Muscle of leg (tissue), 3 donors: ENCODE measurements at regions not wholly inside any gene's neighbourhood (a gene's known extent, or its start where the extent isn't known, plus 50 kb on each side); places are given as distances from the start of the nearest gene placed in this dataset.

ENCODE experiments used
- DNase-seq: peaks from one replicate; pipeline ENCODE4 v3.0.0; 2013
- H3K27ac ChIP-seq: one replicate; pipeline ENCODE4 v1.5.1; 2013; ENCODE audit warnings: mild to moderate bottlenecking, low read length, control low read depth
- H3K27me3 ChIP-seq: one replicate; pipeline ENCODE4 v1.6.1; 2013; ENCODE audit warnings: low read length; ENCODE audit not compliant: control insufficient read depth, insufficient read depth
- H3K36me3 ChIP-seq: one replicate; pipeline ENCODE4 v1.6.1; 2013; ENCODE audit warnings: low read length; ENCODE audit not compliant: control insufficient read depth, insufficient read depth
- H3K4me1 ChIP-seq: one replicate; pipeline ENCODE4 v1.6.1; 2013; ENCODE audit warnings: low read length; ENCODE audit not compliant: control insufficient read depth, insufficient read depth
- H3K4me3 ChIP-seq: one replicate; pipeline ENCODE4 v1.5.1; 2013; ENCODE audit warnings: low read length, control low read depth
- H3K9me3 ChIP-seq: replicated peaks from 2 replicates; pipeline ENCODE4 v1.6.1; 2013; ENCODE audit warnings: low read depth, low read length; ENCODE audit not compliant: control insufficient read depth
- WGBS: methylation state at CpG from one replicate; pipeline ENCODE4 v1.1.5; 2013; ENCODE audit warnings: missing lambda C conversion rate; ENCODE audit not compliant: insufficient coverage; 5-methylcytosine and 5-hydroxymethylcytosine counted together

GRCh38 chrX:26352891-26353430 lies 137.0 kb downstream of the MAGEB5 start:
- no peak overlapping the region for H3K4me3 ChIP-seq
- WGBS, result 36% methylated on average over 1 of the region's 3 CpGs

DNA sequence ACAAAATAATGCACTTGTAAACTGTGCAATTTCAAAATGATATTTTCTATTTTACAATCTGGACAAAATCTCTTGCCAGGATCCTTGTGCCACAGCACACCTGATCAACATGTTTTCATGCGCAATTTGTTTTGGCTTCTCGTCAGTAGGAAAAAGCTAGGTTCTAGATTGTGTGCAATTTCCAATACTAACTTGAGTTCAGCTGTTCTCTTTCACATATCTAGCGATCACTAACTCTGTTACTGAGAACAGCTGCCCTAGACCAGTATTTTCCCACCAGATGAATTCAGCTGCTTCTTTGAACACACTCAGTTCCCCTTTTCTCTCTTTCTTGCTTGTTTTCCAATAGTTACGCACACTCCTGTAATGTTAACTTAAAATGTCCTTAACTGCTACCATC lies 131.2 kb downstream of the MAGEB5 start:
- H3K4me1 ChIP-seq, result no peaks in the 10 kb centered on the region
- no peak for DNase-seq
- no peaks in the 10 kb centered on the region for H3K9me3 ChIP-seq
- no peak overlapping the region for H3K4me3 ChIP-seq
- H3K27ac ChIP-seq, result no peak overlapping the region
- H3K27me3 ChIP-seq, result no peaks in the 10 kb centered on the region
- WGBS, result 67% methylated on average over 1 of the region's 4 CpGs
- H3K36me3 ChIP-seq, result no peaks in the 10 kb centered on the region

More at GRCh38 chrX:26352891-26353430, 137.0 kb downstream of the MAGEB5 start:
- Histone ChIP-seq H3K4me1 (no peaks in the 10 kb centered on the region), H3K27ac (no peak overlapping the region), H3K36me3 (no peaks in the 10 kb centered on the region), H3K9me3 (no peaks in the 10 kb centered on the region), H3K27me3 (no peaks in the 10 kb centered on the region)
- DNase-seq, result no peak

GRCh38 chrX:26334232-26334631 lies 118.3 kb downstream of the MAGEB5 start:
- Histone ChIP-seq H3K9me3 (peaks cover 6% of the 10 kb centered on the region), H3K36me3 (no peaks in the 10 kb centered on the region), H3K4me1 (no peaks in the 10 kb centered on the region), H3K4me3 (no peak overlapping the region), H3K27ac (no peak overlapping the region), H3K27me3 (no peaks in the 10 kb centered on the region)
- 82% methylated on average over 6 of the region's 8 CpGs for WGBS
- DNase-seq, result no peak

DNA sequence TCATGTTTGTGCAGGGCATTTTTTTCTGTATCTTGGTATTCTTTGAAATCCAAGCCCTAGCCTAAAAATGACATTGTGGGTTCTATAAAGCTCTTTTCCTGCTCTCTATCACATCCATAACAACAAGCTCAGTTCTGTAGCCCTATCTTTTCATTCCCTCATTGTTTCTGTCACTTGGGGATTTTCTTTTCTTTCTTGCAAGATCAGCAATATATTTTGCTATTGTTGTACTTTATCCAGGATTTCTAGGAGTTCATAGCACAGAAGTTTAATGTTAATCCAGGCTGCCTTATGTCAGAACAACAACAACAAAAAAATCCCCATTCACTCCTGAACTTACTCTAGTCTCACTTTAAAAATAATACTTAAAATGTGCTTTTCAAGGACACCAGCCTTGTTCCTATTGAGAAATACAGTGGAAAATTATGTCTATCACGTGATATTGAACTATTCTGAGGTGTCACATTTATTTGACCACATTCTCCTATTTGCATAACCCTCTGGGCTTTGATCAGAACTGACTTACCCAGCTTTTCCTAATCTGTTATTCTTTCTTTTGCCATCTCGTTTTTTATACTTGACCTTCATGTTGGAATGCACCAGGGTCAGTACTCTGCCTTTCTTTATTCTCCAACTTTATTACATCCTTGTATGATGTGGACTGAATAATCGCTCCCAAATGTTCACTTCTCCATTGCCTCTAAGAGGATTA lies 112.8 kb downstream of the MAGEB5 start:
- peak; percentile 4 for DNase-seq
- Histone ChIP-seq H3K27me3 (no peaks in the 10 kb centered on the region), H3K4me1 (no peaks in the 10 kb centered on the region), H3K4me3 (no peak overlapping the region), H3K27ac (peak overlapping the region; percentile 8), H3K9me3 (peaks cover 3% of the 10 kb centered on the region), H3K36me3 (no peaks in the 10 kb centered on the region)
- no CpG with 5 or more reads among the region's 3 CpGs for WGBS

DNA sequence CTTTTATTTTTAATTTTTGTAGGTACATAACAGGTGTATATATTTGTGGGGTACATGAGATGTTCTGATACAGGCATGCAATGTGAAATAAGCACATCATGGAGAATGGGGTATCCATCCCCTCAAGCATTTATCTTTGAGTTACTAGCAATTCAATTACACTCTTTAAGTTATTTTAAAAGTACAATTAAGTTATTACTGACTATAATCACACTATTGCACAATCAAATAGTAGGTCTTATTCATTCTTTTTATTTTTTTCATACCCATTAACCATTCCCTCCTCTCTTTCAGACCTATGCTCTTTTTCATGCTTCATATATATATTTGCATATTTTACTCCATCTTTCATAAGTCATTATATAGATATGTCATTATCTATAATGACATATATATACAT lies 93.3 kb downstream of the MAGEB5 start:
- H3K27me3 ChIP-seq, result no peaks in the 10 kb centered on the region
- H3K27ac ChIP-seq, result no peak overlapping the region
- no peaks in the 10 kb centered on the region for H3K4me1 ChIP-seq
- no peak overlapping the region for H3K4me3 ChIP-seq
- no peaks in the 10 kb centered on the region for H3K36me3 ChIP-seq
- no peak for DNase-seq
- no peaks in the 10 kb centered on the region for H3K9me3 ChIP-seq

GRCh38 chrX:26295425-26295824 lies 79.5 kb downstream of the MAGEB5 start:
- Histone ChIP-seq H3K4me1 (no peaks in the 10 kb centered on the region), H3K27ac (no peak overlapping the region), H3K27me3 (no peaks in the 10 kb centered on the region), H3K4me3 (no peak overlapping the region), H3K36me3 (no peaks in the 10 kb centered on the region), H3K9me3 (no peaks in the 10 kb centered on the region)
- no peak for DNase-seq
- no CpG with 5 or more reads among the region's 1 CpG for WGBS

GRCh38 chrX:26286836-26287235 lies 70.9 kb downstream of the MAGEB5 start:
- Histone ChIP-seq H3K4me3 (no peak overlapping the region), H3K4me1 (no peaks in the 10 kb centered on the region), H3K9me3 (no peaks in the 10 kb centered on the region), H3K36me3 (no peaks in the 10 kb centered on the region), H3K27me3 (no peaks in the 10 kb centered on the region), H3K27ac (no peak overlapping the region)
- DNase-seq, result no peak
- WGBS, result 98% methylated on average over 8 of the region's 9 CpGs
